Thyroid gland (tissue), 4 donors: ENCODE measurements at regions not wholly inside any gene's neighbourhood (a gene's known extent, or its start where the extent isn't known, plus 50 kb on each side); places are given as distances from the start of the nearest gene placed in this dataset.

Experiments
- POLR2A ChIP-seq, 2 donors: fragments of 450-650 bp; IDR thresholded peaks; one replicate each; pipeline ENCODE4 v1.6.1; 2017; ENCODE audit warnings: antibody characterized with exemption in 2 of 2, mild to moderate bottlenecking in 2 of 2, moderate library complexity in 1 of 2
- TF ChIP-seq, protein P1 (sequence below), 6 experiments: fragments of 200-600 bp in 3 of 6; fragments of 450-650 bp in 3 of 6; sonication (generic) in 3 of 6; IDR thresholded peaks; one replicate each; pipeline ENCODE4 v1.5.1; 2016 to 2019; ENCODE audit warnings: antibody characterized with exemption in 6 of 6, mild to moderate bottlenecking in 2 of 6, inconsistent platforms in 1 of 6, moderate library complexity in 1 of 6

GRCh38 chr17:77451894-77452852 lies 311.4 kb downstream of the SEC14L1 start:
- TF ChIP-seq, protein P1, sequence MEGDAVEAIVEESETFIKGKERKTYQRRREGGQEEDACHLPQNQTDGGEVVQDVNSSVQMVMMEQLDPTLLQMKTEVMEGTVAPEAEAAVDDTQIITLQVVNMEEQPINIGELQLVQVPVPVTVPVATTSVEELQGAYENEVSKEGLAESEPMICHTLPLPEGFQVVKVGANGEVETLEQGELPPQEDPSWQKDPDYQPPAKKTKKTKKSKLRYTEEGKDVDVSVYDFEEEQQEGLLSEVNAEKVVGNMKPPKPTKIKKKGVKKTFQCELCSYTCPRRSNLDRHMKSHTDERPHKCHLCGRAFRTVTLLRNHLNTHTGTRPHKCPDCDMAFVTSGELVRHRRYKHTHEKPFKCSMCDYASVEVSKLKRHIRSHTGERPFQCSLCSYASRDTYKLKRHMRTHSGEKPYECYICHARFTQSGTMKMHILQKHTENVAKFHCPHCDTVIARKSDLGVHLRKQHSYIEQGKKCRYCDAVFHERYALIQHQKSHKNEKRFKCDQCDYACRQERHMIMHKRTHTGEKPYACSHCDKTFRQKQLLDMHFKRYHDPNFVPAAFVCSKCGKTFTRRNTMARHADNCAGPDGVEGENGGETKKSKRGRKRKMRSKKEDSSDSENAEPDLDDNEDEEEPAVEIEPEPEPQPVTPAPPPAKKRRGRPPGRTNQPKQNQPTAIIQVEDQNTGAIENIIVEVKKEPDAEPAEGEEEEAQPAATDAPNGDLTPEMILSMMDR (IDR thresholded peaks at IDR 0.05): no peak
- TF ChIP-seq POLR2A (IDR thresholded peaks at IDR 0.05): no peak
